Activated T-cell treated with anti-CD3 and anti-CD28 coated beads, Interleukin-2, amount 50 U/mL, for 72 hours (primary cell): ENCODE measurements at regions not wholly inside any gene's neighbourhood (a gene's known extent, or its start where the extent isn't known, plus 50 kb on each side); places are given as distances from the start of the nearest gene placed in this dataset.
"Not testable (repeated sequence)": the region's sequence is repeated elsewhere in the genome, so short reads cannot be mapped to it uniquely, and the experiment has no call there.

Source experiments
- ATAC-seq, 2 donors: fragments of 150-1000 bp; cut with Tn5 transposase; replicated peaks in 1 of 2; 2 replicates each; pipeline ENCODE4 v1.10.0; 2021; ENCODE audit warnings: moderate library complexity in 2 of 2, mild to moderate bottlenecking in 1 of 2
- DNase-seq, 2 donors: peaks; one replicate each; pipeline ENCODE4 v3.0.0; 2021 to 2022; ENCODE audit warnings: mixed read lengths in 1 of 2
- H3K27ac Mint-ChIP-seq: one replicate; pipeline ENCODE4 v1.8.0; 2022; ENCODE audit warnings: mild to moderate bottlenecking, moderate library complexity, mixed read lengths
- H3K27me3 Mint-ChIP-seq: one replicate; pipeline ENCODE4 v1.8.0; 2022; ENCODE audit warnings: low read depth, mixed read lengths
- H3K36me3 Mint-ChIP-seq, 2 donors: one replicate each; pipeline ENCODE4 v1.8.0; 2022; ENCODE audit warnings: mixed read lengths in 2 of 2, mild to moderate bottlenecking in 1 of 2; ENCODE audit not compliant: insufficient read depth in 2 of 2
- H3K4me1 Mint-ChIP-seq: one replicate; pipeline ENCODE4 v1.8.0; 2022; ENCODE audit warnings: low read depth, mixed read lengths
- H3K4me3 Mint-ChIP-seq, 2 donors: one replicate each; pipeline ENCODE4 v1.8.0; 2022; ENCODE audit warnings: mild to moderate bottlenecking in 2 of 2, mixed read lengths in 2 of 2, moderate library complexity in 2 of 2
- H3K9me3 Mint-ChIP-seq, 2 donors: one replicate each; pipeline ENCODE4 v1.8.0; 2022; ENCODE audit warnings: mixed read lengths in 2 of 2

DNA sequence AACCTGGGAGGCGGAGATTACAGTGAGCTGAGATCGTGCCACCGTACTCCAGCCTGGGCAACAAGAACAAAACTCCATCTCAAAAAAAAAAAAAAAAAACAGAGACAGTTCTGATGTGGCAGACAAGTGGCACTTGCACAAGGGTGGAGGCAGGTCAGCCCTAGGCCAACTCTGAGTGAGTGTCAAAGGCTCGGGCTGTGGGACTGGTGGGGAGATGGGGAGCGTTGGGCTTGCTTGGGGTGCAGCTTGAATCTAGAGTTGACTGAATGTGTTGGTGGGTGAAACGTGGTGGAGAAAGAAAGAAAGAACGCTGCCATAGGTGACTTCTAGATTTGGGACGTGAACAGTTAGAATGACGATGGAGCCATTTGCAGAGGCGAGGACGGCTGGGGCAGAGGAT lies 121.3 kb upstream of the SPACA7 start:
- peaks cover 0 to 2% of the 10 kb centered on the region in 2 donors for H3K9me3 Mint-ChIP-seq
- H3K27me3 Mint-ChIP-seq = peaks cover 7% of the 10 kb centered on the region

DNA sequence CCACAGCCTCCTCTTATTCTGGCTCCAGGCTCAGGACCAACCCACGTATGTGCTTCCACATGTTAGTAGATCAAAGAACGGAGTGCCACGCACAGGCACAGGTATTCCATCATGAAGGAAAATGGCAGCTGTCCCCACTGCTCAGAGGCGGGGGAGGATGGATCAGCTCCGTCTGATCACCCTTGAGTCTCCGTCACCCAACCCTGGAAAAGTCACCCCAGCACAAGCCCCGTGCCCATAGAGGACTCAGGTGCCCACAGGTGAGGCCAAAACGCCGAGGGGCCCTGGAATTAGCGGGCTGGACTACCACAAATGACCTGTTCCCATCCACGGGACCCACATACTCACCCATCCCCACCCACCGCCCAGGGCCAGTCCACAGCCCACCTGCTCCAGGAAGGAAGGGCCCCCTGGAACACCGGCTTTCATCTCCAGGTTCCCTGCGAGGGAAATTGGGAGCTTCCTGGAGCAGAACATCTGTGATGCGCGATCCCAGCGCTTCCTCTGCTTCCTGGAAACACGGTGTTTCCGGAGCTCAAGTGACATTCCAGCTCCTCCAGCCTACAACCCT lies 120.5 kb upstream of the SPACA7 start:
- Mint-ChIP-seq H3K4me1 (no peaks in the 10 kb centered on the region), H3K27me3 (peaks cover 7% of the 10 kb centered on the region), H3K27ac (no peak overlapping the region), H3K9me3 (peaks cover 0 to 2% of the 10 kb centered on the region in 2 donors), H3K36me3 (no peaks in the 10 kb centered on the region), H3K4me3 (no peak overlapping the region)
- DNase-seq (no peak), ATAC-seq (no peak)

More for the DNA sequence above, 121.3 kb upstream of the SPACA7 start:
- Mint-ChIP-seq H3K36me3 (no peaks in the 10 kb centered on the region), H3K27ac (no peak overlapping the region), H3K4me3 (no peak overlapping the region), H3K4me1 (no peaks in the 10 kb centered on the region)
- ATAC-seq = no peak
- no peak for DNase-seq

DNA sequence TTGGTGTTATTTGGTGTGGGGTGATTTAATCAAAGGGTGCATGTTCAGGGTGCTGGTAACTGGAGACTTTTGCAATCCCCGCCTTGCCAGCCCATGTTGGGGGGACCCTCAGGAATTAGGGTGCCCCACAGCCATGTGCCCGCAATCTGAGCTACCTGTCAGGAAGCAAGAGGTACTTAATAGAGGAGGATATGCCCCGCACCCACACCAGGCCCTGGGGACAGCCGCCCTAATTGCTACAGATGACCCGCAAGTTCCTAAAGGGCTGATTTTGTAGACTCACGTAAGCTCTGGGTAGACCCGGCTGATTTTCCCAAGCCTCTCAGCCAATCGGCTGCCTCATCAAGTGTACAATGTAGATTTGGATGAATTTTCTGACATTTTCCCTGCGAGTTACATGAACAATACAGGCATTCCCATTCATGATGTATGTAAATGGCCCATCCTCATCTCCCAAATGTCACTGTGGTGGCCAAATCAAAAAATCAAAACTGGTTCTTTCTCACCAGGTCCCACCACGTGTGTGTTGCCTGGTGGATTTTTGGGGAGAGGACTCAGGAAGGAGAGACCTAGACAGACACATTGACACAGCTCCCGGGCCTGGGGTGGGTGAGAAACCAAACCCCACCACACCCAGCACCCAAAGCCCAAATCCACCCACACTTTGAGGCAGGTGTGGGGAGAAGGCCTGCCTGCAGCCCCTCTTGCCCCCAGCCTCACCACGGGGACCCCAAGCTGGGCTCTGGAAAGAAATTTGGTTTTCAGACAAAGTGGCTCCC lies 119.2 kb upstream of the SPACA7 start:
- Mint-ChIP-seq H3K27me3 (peaks cover 7% of the 10 kb centered on the region), H3K4me3 (no peak overlapping the region), H3K36me3 (no peaks in the 10 kb centered on the region), H3K9me3 (peaks cover 0 to 2% of the 10 kb centered on the region in 2 donors), H3K4me1 (no peaks in the 10 kb centered on the region), H3K27ac (no peak overlapping the region)
- ATAC-seq = no peak
- DNase-seq = no peak

DNA sequence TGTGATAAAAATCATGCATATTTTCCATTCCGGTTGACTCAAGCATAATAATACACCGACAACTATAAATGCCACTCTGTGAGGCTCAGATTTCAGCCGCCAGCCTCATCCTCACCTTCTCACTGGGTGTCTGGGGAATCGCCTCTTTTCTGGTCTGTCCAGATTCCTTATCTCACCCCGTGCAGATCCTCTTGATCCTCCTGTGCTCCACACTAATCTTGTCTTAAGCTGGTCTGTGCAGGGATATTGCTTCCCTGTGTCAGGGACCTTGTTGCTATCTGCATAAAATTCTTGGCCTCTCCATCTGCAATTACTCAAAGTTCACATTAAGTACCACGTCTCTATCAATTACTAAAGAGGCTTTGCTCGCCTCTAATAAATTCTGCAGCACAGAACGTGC lies 116.6 kb upstream of the SPACA7 start:
- peaks cover 0 to 2% of the 10 kb centered on the region in 2 donors for H3K9me3 Mint-ChIP-seq
- H3K4me3 Mint-ChIP-seq = no peak overlapping the region
- no peaks in the 10 kb centered on the region for H3K36me3 Mint-ChIP-seq
- H3K27ac Mint-ChIP-seq = no peak overlapping the region
- no peak for DNase-seq
- no peaks in the 10 kb centered on the region for H3K4me1 Mint-ChIP-seq
- no peak for ATAC-seq
- no peaks in the 10 kb centered on the region for H3K27me3 Mint-ChIP-seq

DNA sequence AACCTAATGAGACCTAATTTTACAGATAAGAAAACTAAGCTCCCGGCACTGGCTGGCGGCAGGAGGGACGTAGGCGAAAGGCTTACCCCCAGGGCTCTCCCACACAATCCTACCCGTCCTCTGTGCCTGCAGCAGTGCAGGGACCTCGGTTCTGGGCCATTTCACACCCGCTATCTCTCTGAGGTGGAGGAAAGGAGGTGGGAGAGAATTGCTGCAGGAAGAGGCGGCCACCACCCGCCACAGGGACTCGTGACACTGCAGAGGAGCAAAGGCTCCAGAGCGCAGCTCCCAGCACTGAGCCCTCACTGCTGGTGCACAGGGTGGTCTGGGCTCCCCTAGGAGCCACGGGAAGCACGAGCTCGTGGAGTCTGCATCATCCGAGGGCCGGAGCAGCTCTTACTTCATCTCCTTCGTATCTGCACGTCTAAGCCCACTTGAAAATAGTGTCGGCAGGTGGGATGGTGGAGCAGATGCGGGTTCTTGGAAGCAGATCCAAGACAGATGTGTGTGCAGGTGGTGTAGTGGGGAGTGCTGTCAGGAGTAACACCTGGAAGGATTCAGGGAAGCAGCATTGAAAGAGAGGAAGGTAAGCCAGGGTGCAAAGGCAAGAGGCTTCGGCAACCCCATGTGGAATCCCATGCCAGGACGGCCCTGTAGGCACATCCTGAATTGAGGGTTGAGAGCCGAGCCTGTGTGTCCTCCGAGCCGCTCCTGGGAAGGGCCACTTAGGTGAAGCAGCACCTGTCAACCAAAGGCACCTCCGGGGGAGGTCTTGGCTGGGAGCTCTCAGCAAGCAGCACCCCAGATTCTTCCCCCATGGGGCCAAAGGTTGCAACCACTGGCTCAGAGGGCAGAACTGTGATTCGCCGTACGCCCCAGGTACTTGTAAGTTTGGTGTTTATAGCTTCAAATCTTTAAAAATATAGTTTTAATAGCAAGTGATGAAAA lies 115.8 kb upstream of the SPACA7 start:
- DNase-seq = no peak
- H3K36me3 Mint-ChIP-seq = no peaks in the 10 kb centered on the region
- H3K4me3 Mint-ChIP-seq = no peak overlapping the region
- peaks cover 0 to 2% of the 10 kb centered on the region in 2 donors for H3K9me3 Mint-ChIP-seq
- no peaks in the 10 kb centered on the region for H3K4me1 Mint-ChIP-seq
- ATAC-seq = no peak
- H3K27ac Mint-ChIP-seq = no peak overlapping the region
- H3K27me3 Mint-ChIP-seq = no peaks in the 10 kb centered on the region

DNA sequence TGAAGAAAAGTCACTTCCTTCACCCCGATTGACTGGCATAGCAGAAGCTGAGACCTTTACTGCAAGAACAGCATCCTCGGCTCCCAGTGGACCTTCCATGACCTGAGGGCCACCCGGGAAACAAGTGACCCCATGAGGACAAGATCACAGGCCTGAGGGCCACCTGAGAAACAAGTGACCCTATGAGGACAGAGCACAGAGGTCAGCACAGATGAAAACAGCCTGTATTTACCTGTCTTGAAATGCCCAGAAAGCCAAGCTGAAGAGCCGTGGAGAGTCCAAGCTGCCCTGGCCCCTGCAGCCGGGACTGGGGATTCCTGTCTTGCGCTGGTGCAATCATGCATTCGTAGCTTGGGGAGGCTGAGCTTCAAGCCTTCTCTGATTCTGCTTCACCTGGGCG lies 114.2 kb upstream of the SPACA7 start:
- no peak overlapping the region for H3K27ac Mint-ChIP-seq

DNA sequence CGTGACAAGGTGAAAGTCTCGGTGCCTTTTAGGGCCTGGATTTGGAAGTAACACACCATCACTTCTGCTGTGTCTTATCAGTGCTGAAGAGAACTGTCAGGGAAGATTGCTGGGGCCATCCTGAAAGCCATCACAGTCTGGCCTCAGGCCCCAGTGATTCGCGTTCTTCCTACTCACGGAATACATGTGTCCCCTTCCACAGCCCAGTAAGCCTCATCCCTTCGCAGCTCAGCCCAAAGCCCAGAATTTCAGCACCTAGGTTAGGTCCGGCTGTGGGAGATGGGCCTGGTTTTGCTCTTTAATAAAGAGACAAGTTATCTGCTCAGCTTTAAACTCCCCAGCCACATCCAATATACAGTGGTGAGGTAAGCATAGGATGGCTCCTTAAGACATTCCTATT lies 113.0 kb upstream of the SPACA7 start:
- H3K9me3 Mint-ChIP-seq = peaks cover 0 to 2% of the 10 kb centered on the region in 2 donors
- no peak overlapping the region for H3K27ac Mint-ChIP-seq
- peaks cover 11% of the 10 kb centered on the region for H3K27me3 Mint-ChIP-seq
- no peak overlapping the region for H3K4me3 Mint-ChIP-seq
- H3K36me3 Mint-ChIP-seq = no peaks in the 10 kb centered on the region
- H3K4me1 Mint-ChIP-seq = no peaks in the 10 kb centered on the region
- DNase-seq (no peak), ATAC-seq (no peak)

More for the DNA sequence above, 114.2 kb upstream of the SPACA7 start:
- Mint-ChIP-seq H3K9me3 (peaks cover 0 to 2% of the 10 kb centered on the region in 2 donors), H3K4me1 (no peaks in the 10 kb centered on the region), H3K4me3 (no peak overlapping the region), H3K36me3 (no peaks in the 10 kb centered on the region), H3K27me3 (peaks cover 11% of the 10 kb centered on the region)
- no peak for DNase-seq
- ATAC-seq = no peak

DNA sequence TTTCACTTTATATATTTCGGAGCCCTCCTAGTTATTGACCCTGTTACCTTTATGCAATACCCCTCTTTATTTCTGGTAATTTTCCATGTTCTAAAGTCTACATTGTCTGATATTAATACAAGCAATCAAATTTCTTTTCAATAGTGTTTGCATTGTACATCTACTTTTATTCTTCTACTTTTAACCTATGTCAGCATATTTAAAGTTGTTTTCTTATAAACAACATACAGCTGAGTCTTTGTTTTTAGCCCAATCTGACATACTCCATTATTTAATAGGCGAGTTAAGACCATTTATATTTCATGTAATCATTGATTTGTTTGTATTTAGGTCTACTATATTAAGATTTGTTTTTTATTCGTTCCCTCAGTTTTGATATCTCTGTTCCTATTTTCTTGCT lies 108.5 kb upstream of the SPACA7 start:
- Mint-ChIP-seq H3K9me3 (no peaks in the 10 kb centered on the region), H3K4me1 (no peaks in the 10 kb centered on the region), H3K27me3 (peaks cover 11% of the 10 kb centered on the region), H3K4me3 (no peak overlapping the region), H3K27ac (no peak overlapping the region), H3K36me3 (no peaks in the 10 kb centered on the region)
- no peak for ATAC-seq
- no peak for DNase-seq

DNA sequence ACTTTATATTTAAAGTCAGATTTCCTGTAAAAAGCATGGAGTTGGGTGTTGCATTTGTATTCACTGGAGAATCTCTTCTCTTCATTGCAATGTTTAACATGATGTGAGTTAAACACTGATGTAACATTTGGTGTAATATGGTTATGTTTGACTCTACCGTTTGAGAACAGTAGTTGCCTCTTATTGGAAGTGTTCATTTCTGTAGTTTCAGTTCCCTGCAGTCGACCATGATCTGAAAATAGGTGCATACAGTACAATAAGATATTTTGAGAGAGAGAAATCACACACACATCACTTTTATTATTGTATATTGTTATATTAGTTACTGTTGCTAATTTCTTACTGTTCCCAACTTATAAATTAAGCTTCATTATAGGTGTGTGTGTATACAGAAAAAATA lies 105.2 kb upstream of the SPACA7 start:
- Mint-ChIP-seq H3K9me3 (no peaks in the 10 kb centered on the region), H3K4me1 (no peaks in the 10 kb centered on the region), H3K27me3 (peaks cover 27% of the 10 kb centered on the region), H3K36me3 (no peaks in the 10 kb centered on the region), H3K4me3 (no peak overlapping the region), H3K27ac (no peak overlapping the region)
- no peak for DNase-seq
- ATAC-seq = no peak

DNA sequence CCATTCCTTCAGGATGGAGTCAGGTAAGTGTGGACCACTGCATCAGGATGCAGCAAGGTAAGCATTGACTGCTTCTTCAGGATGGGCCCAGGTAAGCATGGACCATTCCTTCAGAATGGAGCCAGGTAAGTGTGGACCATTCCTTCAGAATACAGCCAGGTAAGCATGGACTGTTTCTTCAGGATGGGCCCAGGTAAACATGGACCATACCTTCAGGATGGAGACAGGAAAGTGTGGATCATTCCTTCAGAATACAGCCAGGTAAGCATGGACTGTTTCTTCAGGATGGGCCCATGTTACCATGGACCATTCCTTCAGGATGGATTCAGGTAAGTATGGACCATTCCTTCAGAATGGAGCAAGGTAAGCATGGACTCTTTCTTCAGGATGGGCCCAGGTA lies 89.4 kb upstream of the SPACA7 start:
- not testable (repeated sequence) for H3K36me3 Mint-ChIP-seq, H3K27ac Mint-ChIP-seq, H3K4me1 Mint-ChIP-seq, DNase-seq, H3K4me3 Mint-ChIP-seq, H3K9me3 Mint-ChIP-seq, ATAC-seq, H3K27me3 Mint-ChIP-seq

DNA sequence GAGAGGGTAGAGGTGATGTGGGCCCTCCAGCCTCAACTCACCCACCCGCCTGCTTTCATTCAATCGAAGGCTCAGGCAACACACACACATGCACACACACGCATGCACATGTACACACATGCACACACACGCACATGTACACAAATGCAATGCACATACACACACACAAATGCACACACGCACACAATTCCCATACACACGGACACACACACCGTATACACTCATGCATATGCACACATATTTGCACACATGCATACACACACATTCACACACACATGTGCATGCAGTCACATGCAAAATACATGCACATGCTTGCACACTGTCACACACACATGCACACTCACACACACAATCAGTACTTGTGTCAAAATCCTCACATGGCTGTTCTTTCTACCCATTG lies 55.9 kb upstream of the SPACA7 start:
- Mint-ChIP-seq H3K4me1 (no peaks in the 10 kb centered on the region), H3K9me3 (no peaks in the 10 kb centered on the region), H3K27ac (no peak overlapping the region)

DNA sequence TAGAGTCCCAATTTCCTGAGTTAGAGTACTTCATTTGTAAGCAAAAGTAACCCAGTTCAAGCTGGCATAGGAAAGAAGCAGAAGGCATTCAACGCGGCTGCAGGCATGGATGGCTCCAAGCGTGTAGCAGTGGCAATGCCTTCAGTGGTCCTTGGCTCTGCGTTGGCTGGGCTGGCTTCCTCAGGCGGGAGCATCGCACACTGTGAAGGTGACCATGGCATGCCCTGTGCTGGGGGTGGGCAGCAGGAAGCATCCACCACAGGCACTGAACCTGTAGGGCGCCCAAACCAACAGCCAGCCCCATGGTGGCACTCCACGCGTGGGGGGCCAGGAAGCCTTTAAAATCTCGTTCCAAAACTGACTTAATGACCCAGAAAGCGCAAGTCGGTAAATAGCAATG lies 53.6 kb upstream of the SPACA7 start:
- H3K9me3 Mint-ChIP-seq = peaks cover 0 to under 1% of the 10 kb centered on the region in 2 donors
- peaks cover 12% of the 10 kb centered on the region for H3K27me3 Mint-ChIP-seq
- no peak overlapping the region for H3K4me3 Mint-ChIP-seq
- no peaks in the 10 kb centered on the region for H3K36me3 Mint-ChIP-seq
- no peak overlapping the region for H3K27ac Mint-ChIP-seq
- no peak for ATAC-seq
- H3K4me1 Mint-ChIP-seq = no peaks in the 10 kb centered on the region
- no peak for DNase-seq

More for the DNA sequence above, 55.9 kb upstream of the SPACA7 start:
- Mint-ChIP-seq H3K27me3 (peaks cover 5% of the 10 kb centered on the region), H3K4me3 (no peak overlapping the region), H3K36me3 (no peaks in the 10 kb centered on the region)
- ATAC-seq (no peak), DNase-seq (no peak)

DNA sequence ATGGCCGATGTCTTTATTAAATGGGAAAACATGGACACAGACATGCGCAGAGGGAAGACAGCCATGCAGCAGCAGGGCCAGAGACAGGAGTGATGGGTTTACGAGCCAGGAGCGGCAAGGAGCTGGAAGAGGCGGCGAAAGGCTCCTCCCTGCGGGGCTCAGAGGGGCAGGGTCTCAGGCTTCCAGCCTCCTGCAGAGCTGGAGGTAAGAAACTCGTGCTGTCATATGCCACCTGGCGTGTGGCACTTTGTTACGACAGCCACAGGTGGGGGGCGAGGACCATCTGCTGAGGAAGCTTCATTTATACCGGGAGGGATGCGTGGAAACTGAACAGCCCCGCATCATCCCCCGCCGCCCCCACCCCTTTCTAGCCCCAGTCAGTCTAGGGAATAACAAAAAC lies 52.0 kb upstream of the SPACA7 start:
- Mint-ChIP-seq H3K4me3 (no peak overlapping the region), H3K27ac (no peak overlapping the region)
- no peak for ATAC-seq

More for the DNA sequence above, 52.0 kb upstream of the SPACA7 start:
- DNase-seq = no peak
- Mint-ChIP-seq H3K36me3 (no peaks in the 10 kb centered on the region), H3K27me3 (peaks cover 13% of the 10 kb centered on the region), H3K9me3 (peaks cover 0 to 2% of the 10 kb centered on the region in 2 donors), H3K4me1 (no peaks in the 10 kb centered on the region)
